Gastroesophageal sphincter (tissue), 4 donors: ENCODE measurements at regions not wholly inside any gene's neighbourhood (a gene's known extent, or its start where the extent isn't known, plus 50 kb on each side); places are given as distances from the start of the nearest gene placed in this dataset.

ENCODE experiments used
- ATAC-seq: fragments of 150-250 bp; one replicate; pipeline ENCODE4 v1.9.1; 2016; ENCODE audit warnings: mild to moderate bottlenecking, moderate library complexity
- H3K27ac ChIP-seq, 4 donors: fragments of 200-600 bp; sonication (generic) in 3 of 4; 1 replicate in 3 of 4; 2 replicates in 1 of 4; pipeline ENCODE4 v1.5.1; 2016 to 2019
- H3K27me3 ChIP-seq: fragments of 200-600 bp; sonication (generic); one replicate; pipeline ENCODE4 v1.5.1; 2019
- H3K36me3 ChIP-seq, 2 donors: fragments of 200-600 bp; sonication (generic); one replicate each; pipeline ENCODE4 v1.5.1; 2019; ENCODE audit warnings: control low read depth in 1 of 2
- H3K4me1 ChIP-seq, 3 donors: fragments of 200-600 bp; sonication (generic); 1 replicate in 2 of 3; 2 replicates in 1 of 3; pipeline ENCODE4 v1.5.1; 2016 to 2019; ENCODE audit warnings: control low read depth in 2 of 3
- H3K4me3 ChIP-seq, 2 donors: fragments of 200-600 bp; sonication (generic); one replicate each; pipeline ENCODE4 v1.5.1; 2019; ENCODE audit warnings: mild to moderate bottlenecking in 1 of 2, moderate library complexity in 1 of 2
- H3K9me3 ChIP-seq, 3 donors: fragments of 200-600 bp; sonication (generic); one replicate each; pipeline ENCODE4 v1.5.1; 2017 to 2019; ENCODE audit warnings: control low read depth in 2 of 3
- EP300 ChIP-seq: sonication (generic); formaldehyde crosslinking; IDR thresholded peaks from one replicate; pipeline ENCODE4 v1.6.1; 2017; ENCODE audit warnings: antibody characterized with exemption, mild to moderate bottlenecking
- POLR2A ChIP-seq, 2 donors: fragments of 450-650 bp; IDR thresholded peaks; one replicate each; pipeline ENCODE4 v1.6.1; 2017; ENCODE audit warnings: antibody characterized with exemption in 2 of 2, mild to moderate bottlenecking in 2 of 2, moderate library complexity in 1 of 2
- POLR2AphosphoS5 ChIP-seq: sonication (generic); formaldehyde crosslinking; IDR thresholded peaks from one replicate; pipeline ENCODE4 v1.6.1; 2017; ENCODE audit warnings: antibody characterized with exemption
- WGBS, 2 donors: methylation state at CpG; one replicate each; pipeline ENCODE4 v1.1.5; 2018; ENCODE audit warnings: low coverage in 1 of 2; 5-methylcytosine and 5-hydroxymethylcytosine counted together
- TF ChIP-seq, protein P1 (sequence below), 4 experiments: fragments of 200-600 bp in 2 of 4; fragments of 450-650 bp in 2 of 4; sonication (generic) in 1 of 4; IDR thresholded peaks; one replicate each; pipeline ENCODE4 v1.5.1; 2017 to 2019; ENCODE audit warnings: antibody characterized with exemption in 4 of 4, mild to moderate bottlenecking in 2 of 4, moderate library complexity in 2 of 4

DNA sequence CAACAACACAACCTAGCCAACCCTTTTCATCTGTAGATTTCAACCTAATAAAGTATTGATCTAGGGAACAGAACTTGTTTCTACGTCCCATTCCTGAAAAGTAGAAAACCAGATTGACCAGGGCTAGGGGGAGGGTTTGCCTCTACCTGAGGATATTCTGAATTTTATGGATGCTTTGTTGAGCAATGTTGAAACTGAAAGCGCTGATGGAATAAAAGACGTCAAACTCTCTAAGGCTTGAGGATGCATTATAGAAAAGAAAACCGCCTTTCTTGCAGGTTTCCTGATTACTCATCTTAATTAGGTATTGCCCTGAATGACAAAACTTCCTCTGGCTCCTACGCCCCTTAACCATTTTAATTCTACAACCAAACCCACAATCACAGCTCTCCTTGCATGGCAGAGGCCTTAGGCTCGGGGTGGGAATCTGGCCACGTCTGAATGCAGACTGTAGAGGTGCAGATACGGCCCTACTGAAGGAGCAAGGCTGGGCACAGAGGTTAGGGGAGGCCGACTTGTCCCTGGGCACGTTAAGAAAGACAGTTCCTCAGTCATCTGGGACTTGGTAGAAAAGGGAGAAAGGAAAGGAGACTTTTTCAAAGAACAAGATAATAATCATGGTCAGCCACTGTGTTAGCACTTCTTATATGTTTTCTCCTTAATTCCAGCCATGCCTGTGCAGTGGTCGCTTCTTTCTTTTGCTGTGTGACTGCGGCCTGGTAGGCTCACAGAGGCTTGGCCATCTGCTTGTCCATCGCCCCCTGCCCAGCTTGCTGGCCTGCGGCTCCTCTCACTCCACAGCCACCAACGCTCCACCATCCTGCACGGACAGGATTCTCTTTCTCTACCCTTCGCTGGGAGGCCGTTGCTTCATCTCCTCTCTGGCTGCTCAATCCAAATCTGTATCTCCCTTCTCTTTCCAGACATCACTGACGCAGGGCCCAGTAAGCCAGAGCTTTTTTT lies 209.5 kb downstream of the VAPA start:
- TF ChIP-seq EP300 (no peak), POLR2A (IDR thresholded peaks at IDR 0.05) (no peak), POLR2AphosphoS5 (no peak)
- TF ChIP-seq, protein P1, sequence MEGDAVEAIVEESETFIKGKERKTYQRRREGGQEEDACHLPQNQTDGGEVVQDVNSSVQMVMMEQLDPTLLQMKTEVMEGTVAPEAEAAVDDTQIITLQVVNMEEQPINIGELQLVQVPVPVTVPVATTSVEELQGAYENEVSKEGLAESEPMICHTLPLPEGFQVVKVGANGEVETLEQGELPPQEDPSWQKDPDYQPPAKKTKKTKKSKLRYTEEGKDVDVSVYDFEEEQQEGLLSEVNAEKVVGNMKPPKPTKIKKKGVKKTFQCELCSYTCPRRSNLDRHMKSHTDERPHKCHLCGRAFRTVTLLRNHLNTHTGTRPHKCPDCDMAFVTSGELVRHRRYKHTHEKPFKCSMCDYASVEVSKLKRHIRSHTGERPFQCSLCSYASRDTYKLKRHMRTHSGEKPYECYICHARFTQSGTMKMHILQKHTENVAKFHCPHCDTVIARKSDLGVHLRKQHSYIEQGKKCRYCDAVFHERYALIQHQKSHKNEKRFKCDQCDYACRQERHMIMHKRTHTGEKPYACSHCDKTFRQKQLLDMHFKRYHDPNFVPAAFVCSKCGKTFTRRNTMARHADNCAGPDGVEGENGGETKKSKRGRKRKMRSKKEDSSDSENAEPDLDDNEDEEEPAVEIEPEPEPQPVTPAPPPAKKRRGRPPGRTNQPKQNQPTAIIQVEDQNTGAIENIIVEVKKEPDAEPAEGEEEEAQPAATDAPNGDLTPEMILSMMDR (IDR thresholded peaks at IDR 0.05): no peak
- H3K27me3 ChIP-seq: no peaks in the 10 kb centered on the region
- H3K4me3 ChIP-seq: no peak overlapping the region
- 90 to 94% methylated on average over 14 to 17 of the region's 19 CpGs for WGBS, 2 donors
- H3K9me3 ChIP-seq: no peaks in the 10 kb centered on the region
- no peak overlapping the region for H3K27ac ChIP-seq
- no peak for ATAC-seq
- no peaks in the 10 kb centered on the region for H3K36me3 ChIP-seq
- peaks cover 0 to 15% (median 0%) of the 10 kb centered on the region in 3 donors for H3K4me1 ChIP-seq

- no peak overlapping the region for H3K27ac ChIP-seq
- H3K4me1 ChIP-seq: peaks cover 0 to 15% (median 0%) of the 10 kb centered on the region in 3 donors
- TF ChIP-seq POLR2AphosphoS5: no peak
- no peak for TF ChIP-seq POLR2A (IDR thresholded peaks at IDR 0.05)
- TF ChIP-seq, protein P1 (IDR thresholded peaks at IDR 0.05): no peak
- TF ChIP-seq EP300: no peak
- ATAC-seq: no peak
- WGBS, 2 donors: 90% methylated on average over 5 to 7 of the region's 9 CpGs
- H3K36me3 ChIP-seq: no peaks in the 10 kb centered on the region
- no peak overlapping the region for H3K4me3 ChIP-seq
- H3K27me3 ChIP-seq: no peaks in the 10 kb centered on the region
- no peaks in the 10 kb centered on the region for H3K9me3 ChIP-seq
Measured at GRCh38 chr18:10124071-10124470, 210.3 kb downstream of the VAPA start.

GRCh38 chr18:10124557-10124956 lies 210.7 kb downstream of the VAPA start:
- Histone ChIP-seq H3K27ac (no peak overlapping the region), H3K27me3 (no peaks in the 10 kb centered on the region), H3K36me3 (no peaks in the 10 kb centered on the region), H3K4me3 (no peak overlapping the region), H3K9me3 (no peaks in the 10 kb centered on the region), H3K4me1 (peaks cover 0 to 15% (median 0%) of the 10 kb centered on the region in 3 donors)
- no peak for TF ChIP-seq POLR2A (IDR thresholded peaks at IDR 0.05)
- TF ChIP-seq, protein P1 (IDR thresholded peaks at IDR 0.05): no peak
- no peak for TF ChIP-seq EP300
- no peak for TF ChIP-seq POLR2AphosphoS5
- WGBS, 2 donors: 89 to 100% methylated on average over 2 to 3 of the region's 4 CpGs
- ATAC-seq: no peak

DNA sequence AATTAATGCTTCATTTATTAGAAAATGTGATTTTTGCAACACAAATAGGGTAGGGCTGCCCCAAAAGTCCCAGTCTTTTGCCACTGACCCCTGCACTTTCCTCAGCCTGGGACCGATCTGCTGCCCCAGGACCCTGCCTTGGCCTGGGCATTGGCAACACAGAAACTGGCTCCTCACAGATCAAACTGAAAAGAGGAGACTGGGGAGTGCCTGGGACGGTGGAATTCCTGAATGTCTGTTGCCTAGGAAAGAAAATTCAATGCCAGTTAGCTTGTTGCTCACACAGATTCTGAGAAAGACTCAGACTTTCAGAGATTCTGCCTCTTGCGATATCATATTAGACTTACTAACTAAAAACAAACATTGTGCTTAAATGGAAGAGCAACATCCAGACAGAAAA lies 211.2 kb downstream of the VAPA start:
- 77 to 90% methylated on average over 3 of the region's 3 CpGs for WGBS, 2 donors
- Histone ChIP-seq H3K4me3 (no peak overlapping the region), H3K36me3 (no peaks in the 10 kb centered on the region), H3K27ac (no peak overlapping the region), H3K27me3 (no peaks in the 10 kb centered on the region), H3K9me3 (no peaks in the 10 kb centered on the region), H3K4me1 (peaks cover 0 to 15% (median 0%) of the 10 kb centered on the region in 3 donors)
- ATAC-seq: no peak
- TF ChIP-seq POLR2A (IDR thresholded peaks at IDR 0.05): no peak
- TF ChIP-seq, protein P1 (IDR thresholded peaks at IDR 0.05): no peak
- no peak for TF ChIP-seq POLR2AphosphoS5
- no peak for TF ChIP-seq EP300

DNA sequence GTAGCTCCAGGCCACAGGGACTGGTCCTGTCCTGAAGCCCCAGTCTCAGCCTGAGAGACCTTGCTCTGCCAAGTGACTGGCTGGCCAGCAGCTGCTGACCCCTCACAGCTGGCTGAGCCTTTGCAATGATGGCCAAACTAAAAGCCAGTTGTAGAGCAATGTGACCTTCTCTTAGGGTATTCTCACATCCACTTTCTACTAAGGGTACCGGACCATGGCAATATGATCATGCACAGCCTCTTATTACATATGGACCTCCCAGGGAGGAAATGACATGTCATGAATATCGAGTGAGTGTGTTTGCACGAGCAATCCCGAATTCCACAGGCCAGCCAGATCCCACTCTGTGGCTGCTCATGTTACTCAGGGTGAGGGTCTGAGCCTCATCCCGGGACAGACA lies 213.9 kb downstream of the VAPA start:
- Histone ChIP-seq H3K4me3 (no peak overlapping the region), H3K4me1 (peaks cover 0 to 17% (median 6%) of the 10 kb centered on the region in 3 donors), H3K9me3 (no peaks in the 10 kb centered on the region), H3K27me3 (peaks cover 11% of the 10 kb centered on the region), H3K36me3 (no peaks in the 10 kb centered on the region), H3K27ac (no peak overlapping the region)
- TF ChIP-seq, protein P1 (IDR thresholded peaks at IDR 0.05): no peak
- TF ChIP-seq POLR2A (IDR thresholded peaks at IDR 0.05): no peak
- no peak for TF ChIP-seq EP300
- no peak for TF ChIP-seq POLR2AphosphoS5
- ATAC-seq: no peak
- 47% methylated on average over 3 of the region's 5 CpGs; no CpG with 5 or more reads in 1 of the 2 donors for WGBS, 2 donors
